Stomach (tissue), 4 donors: ENCODE measurements at regions not wholly inside any gene's neighbourhood (a gene's known extent, or its start where the extent isn't known, plus 50 kb on each side); places are given as distances from the start of the nearest gene placed in this dataset.

ENCODE experiments used
- CTCF ChIP-seq, 7 experiments: fragments of 450-650 bp in 4 of 7; fragments of 200-600 bp in 3 of 7; sonication (generic) in 3 of 7; IDR thresholded peaks; one replicate each; pipeline ENCODE4 v1.5.1; 2016 to 2019; ENCODE audit warnings: antibody characterized with exemption in 7 of 7, control low read depth in 2 of 7, mild to moderate bottlenecking in 1 of 7
- EP300 ChIP-seq: sonication (generic); formaldehyde crosslinking; IDR thresholded peaks from one replicate; pipeline ENCODE4 v1.6.1; 2017; ENCODE audit warnings: antibody characterized with exemption

GRCh38 chr3:71934520-71935270 is 149.7 kb upstream of the PROK2 start:
- TF ChIP-seq EP300 (no peak), CTCF (IDR thresholded peaks at IDR 0.05) (no peak)
